SK-N-MC (cell line): ENCODE measurements at regions not wholly inside any gene's neighbourhood (a gene's known extent, or its start where the extent isn't known, plus 50 kb on each side); places are given as distances from the start of the nearest gene placed in this dataset.

Source experiments
- EZH2 ChIP-seq: fragments of 200-600 bp; sonication (generic); IDR thresholded peaks from one replicate; pipeline ENCODE4 v1.6.1; 2017; ENCODE audit warnings: antibody characterized with exemption
- POLR2AphosphoS5 ChIP-seq: IDR thresholded peaks from 2 replicates; pipeline ENCODE4 v1.6.1; 2012; ENCODE audit warnings: mild to moderate bottlenecking, low read depth, low read length, borderline replicate concordance

DNA sequence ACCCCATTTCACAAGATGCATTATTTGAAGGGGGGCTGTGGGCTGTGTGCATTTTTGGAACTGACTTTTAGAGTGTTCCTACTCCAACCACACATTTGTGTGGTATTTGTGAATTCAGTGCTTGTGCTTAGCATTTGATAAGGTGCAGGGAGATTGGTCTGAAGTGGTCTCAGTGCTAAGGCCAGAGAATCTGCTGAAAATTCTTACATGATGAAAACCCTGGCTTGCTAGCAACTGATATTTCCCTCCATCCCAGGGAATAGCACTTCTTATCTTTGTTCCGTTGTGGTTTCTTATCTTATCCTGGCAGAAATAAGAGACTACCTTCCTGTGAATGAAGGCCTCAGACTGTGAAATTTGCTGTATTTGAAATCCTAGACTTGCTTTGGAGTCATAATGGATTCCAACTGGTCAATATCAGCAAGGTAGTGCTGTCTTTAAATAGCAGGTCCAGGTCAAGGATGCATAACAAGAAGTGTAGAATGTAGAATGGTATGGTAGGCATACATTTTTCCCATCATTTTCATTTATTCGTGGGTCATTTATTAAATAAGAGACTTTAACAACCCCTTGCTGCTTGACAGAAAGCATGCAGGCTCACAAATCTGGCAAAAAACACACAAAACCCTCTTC, 986.9 kb downstream of the REEP3 start:
- TF ChIP-seq EZH2 (no peak), POLR2AphosphoS5 (no peak)
